ENCODE measurements at regions not wholly inside any gene's neighbourhood (a gene's known extent, or its start where the extent isn't known, plus 50 kb on each side); places are given as distances from the start of the nearest gene placed in this dataset.

GRCh38 chrX:5431823-5432222, 796.8 kb downstream of the NLGN4X start:
- TF ChIP-seq YY1 (IDR thresholded peaks at IDR 0.05; ENCODE audit: insufficient read depth, insufficient read length) (no peak), ZNF274 (IDR thresholded peaks at IDR 0.05; ENCODE audit: low read depth, low read length) (no peak)

Data from NT2/D1 (cell line).